ENCODE measurements at regions not wholly inside any gene's neighbourhood (a gene's known extent, or its start where the extent isn't known, plus 50 kb on each side); places are given as distances from the start of the nearest gene placed in this dataset.
A peak's percentile ranks its signal among the peaks of the same experiment; 100 is the strongest.

DNA sequence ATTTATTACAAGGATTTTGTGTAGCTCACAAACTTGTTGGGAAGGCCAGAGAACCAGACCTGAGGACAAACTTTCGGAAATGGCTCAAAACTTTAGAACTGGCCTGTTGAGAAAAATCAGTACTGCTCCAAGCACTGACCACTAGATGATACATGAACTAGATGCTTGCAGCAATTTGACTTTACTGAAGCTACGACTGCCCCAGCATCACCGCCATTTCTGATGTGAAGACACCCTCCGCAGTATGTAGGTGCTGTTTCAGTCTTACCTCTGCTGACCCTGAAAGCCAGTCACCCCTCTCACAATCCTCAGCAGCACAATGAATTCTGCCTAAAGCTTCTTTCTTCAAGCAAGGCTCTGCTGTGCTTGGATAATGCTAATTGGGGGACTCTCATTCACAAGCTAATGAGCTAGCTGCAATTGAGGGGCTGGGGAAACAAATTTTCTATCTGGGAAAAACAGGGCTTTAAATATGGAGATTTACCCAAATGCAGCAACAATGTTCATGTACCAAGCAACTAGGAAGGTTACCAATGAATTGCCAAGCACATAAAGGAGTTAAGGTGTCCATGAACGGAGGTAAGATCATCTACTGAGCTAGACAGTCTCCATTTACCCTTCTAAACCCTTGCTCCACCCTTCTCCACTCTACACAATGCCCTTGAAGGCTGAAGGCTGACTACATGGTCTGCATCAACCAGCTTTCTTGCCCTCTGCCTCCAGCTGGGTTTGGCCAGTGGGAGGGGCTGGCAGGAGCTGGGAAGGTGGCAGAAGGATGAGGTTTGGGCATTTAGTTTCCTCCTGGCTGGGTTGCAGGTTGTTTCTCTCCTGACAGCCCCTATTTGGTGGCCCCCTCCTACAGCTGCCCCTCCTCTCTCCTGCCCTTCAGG, 53.2 kb upstream of the FSTL1 start:
- no peaks in the 10 kb centered on the region for H3F3A ChIP-seq (replicated peaks; ENCODE audit: low read depth)
- H3K36me3 ChIP-seq (ENCODE audit: insufficient read depth), result peaks cover 2% of the 10 kb centered on the region; the same call in 1 of the 2 replicates
- ATAC-seq (peak; percentile 88), DNase-seq (ENCODE audit: low spot score) (peak; percentile 48)
- peaks cover 21% of the 10 kb centered on the region for H3K9me3 Mint-ChIP-seq
- peak overlapping the region; percentile 92 for H3K27ac Mint-ChIP-seq
- peak overlapping the region; percentile 53 for H3K27ac ChIP-seq (ENCODE audit: low read depth)
- H3K4me3 ChIP-seq, result peak overlapping the region; percentile 24; the same call in 1 of the 2 replicates
- peaks cover 41% of the 10 kb centered on the region for H3K4me1 Mint-ChIP-seq
- H4K20me1 ChIP-seq (replicated peaks; ENCODE audit: insufficient read depth), result no peaks in the 10 kb centered on the region
- H3K27me3 Mint-ChIP-seq (ENCODE audit: insufficient read depth, low read depth, poor library complexity), result no peaks in the 10 kb centered on the region
- peak overlapping the region; percentile 0; the same call in 1 of the 2 replicates for H2AFZ ChIP-seq
- peak; percentile 92; the same call in 1 of the 2 replicates for TF ChIP-seq ZNF114 (CRISPR knock-in tag; IDR thresholded peaks at IDR 0.05)
- no peak for TF ChIP-seq ZNF331 (CRISPR knock-in tag; IDR thresholded peaks at IDR 0.05; ENCODE audit: low read depth)
- TF ChIP-seq REST (IDR thresholded peaks at IDR 0.05; ENCODE audit: unreplicated experiment), result no peak
- TF ChIP-seq, protein P1, sequence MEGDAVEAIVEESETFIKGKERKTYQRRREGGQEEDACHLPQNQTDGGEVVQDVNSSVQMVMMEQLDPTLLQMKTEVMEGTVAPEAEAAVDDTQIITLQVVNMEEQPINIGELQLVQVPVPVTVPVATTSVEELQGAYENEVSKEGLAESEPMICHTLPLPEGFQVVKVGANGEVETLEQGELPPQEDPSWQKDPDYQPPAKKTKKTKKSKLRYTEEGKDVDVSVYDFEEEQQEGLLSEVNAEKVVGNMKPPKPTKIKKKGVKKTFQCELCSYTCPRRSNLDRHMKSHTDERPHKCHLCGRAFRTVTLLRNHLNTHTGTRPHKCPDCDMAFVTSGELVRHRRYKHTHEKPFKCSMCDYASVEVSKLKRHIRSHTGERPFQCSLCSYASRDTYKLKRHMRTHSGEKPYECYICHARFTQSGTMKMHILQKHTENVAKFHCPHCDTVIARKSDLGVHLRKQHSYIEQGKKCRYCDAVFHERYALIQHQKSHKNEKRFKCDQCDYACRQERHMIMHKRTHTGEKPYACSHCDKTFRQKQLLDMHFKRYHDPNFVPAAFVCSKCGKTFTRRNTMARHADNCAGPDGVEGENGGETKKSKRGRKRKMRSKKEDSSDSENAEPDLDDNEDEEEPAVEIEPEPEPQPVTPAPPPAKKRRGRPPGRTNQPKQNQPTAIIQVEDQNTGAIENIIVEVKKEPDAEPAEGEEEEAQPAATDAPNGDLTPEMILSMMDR (conservative IDR thresholded peaks at IDR 0.05; ENCODE audit: low read depth in 2 of 2), result no peak
- no peak for TF ChIP-seq CREB1 (CRISPR knock-in tag; IDR thresholded peaks at IDR 0.05; ENCODE audit: low read depth)
- TF ChIP-seq STAT1 (IDR thresholded peaks at IDR 0.05; ENCODE audit: unreplicated experiment), result no peak
- TF ChIP-seq, protein P2, sequence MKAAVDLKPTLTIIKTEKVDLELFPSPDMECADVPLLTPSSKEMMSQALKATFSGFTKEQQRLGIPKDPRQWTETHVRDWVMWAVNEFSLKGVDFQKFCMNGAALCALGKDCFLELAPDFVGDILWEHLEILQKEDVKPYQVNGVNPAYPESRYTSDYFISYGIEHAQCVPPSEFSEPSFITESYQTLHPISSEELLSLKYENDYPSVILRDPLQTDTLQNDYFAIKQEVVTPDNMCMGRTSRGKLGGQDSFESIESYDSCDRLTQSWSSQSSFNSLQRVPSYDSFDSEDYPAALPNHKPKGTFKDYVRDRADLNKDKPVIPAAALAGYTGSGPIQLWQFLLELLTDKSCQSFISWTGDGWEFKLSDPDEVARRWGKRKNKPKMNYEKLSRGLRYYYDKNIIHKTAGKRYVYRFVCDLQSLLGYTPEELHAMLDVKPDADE (IDR thresholded peaks at IDR 0.05), result no peak
- no peak for TF ChIP-seq EZH2phosphoT487 (IDR thresholded peaks at IDR 0.05; ENCODE audit: unreplicated experiment)
- TF ChIP-seq EZH2 (IDR thresholded peaks at IDR 0.05; ENCODE audit: low read depth, unreplicated experiment), result no peak
- no peak for TF ChIP-seq JUNB (IDR thresholded peaks at IDR 0.05; ENCODE audit: unreplicated experiment)
- TF ChIP-seq, protein P3, sequence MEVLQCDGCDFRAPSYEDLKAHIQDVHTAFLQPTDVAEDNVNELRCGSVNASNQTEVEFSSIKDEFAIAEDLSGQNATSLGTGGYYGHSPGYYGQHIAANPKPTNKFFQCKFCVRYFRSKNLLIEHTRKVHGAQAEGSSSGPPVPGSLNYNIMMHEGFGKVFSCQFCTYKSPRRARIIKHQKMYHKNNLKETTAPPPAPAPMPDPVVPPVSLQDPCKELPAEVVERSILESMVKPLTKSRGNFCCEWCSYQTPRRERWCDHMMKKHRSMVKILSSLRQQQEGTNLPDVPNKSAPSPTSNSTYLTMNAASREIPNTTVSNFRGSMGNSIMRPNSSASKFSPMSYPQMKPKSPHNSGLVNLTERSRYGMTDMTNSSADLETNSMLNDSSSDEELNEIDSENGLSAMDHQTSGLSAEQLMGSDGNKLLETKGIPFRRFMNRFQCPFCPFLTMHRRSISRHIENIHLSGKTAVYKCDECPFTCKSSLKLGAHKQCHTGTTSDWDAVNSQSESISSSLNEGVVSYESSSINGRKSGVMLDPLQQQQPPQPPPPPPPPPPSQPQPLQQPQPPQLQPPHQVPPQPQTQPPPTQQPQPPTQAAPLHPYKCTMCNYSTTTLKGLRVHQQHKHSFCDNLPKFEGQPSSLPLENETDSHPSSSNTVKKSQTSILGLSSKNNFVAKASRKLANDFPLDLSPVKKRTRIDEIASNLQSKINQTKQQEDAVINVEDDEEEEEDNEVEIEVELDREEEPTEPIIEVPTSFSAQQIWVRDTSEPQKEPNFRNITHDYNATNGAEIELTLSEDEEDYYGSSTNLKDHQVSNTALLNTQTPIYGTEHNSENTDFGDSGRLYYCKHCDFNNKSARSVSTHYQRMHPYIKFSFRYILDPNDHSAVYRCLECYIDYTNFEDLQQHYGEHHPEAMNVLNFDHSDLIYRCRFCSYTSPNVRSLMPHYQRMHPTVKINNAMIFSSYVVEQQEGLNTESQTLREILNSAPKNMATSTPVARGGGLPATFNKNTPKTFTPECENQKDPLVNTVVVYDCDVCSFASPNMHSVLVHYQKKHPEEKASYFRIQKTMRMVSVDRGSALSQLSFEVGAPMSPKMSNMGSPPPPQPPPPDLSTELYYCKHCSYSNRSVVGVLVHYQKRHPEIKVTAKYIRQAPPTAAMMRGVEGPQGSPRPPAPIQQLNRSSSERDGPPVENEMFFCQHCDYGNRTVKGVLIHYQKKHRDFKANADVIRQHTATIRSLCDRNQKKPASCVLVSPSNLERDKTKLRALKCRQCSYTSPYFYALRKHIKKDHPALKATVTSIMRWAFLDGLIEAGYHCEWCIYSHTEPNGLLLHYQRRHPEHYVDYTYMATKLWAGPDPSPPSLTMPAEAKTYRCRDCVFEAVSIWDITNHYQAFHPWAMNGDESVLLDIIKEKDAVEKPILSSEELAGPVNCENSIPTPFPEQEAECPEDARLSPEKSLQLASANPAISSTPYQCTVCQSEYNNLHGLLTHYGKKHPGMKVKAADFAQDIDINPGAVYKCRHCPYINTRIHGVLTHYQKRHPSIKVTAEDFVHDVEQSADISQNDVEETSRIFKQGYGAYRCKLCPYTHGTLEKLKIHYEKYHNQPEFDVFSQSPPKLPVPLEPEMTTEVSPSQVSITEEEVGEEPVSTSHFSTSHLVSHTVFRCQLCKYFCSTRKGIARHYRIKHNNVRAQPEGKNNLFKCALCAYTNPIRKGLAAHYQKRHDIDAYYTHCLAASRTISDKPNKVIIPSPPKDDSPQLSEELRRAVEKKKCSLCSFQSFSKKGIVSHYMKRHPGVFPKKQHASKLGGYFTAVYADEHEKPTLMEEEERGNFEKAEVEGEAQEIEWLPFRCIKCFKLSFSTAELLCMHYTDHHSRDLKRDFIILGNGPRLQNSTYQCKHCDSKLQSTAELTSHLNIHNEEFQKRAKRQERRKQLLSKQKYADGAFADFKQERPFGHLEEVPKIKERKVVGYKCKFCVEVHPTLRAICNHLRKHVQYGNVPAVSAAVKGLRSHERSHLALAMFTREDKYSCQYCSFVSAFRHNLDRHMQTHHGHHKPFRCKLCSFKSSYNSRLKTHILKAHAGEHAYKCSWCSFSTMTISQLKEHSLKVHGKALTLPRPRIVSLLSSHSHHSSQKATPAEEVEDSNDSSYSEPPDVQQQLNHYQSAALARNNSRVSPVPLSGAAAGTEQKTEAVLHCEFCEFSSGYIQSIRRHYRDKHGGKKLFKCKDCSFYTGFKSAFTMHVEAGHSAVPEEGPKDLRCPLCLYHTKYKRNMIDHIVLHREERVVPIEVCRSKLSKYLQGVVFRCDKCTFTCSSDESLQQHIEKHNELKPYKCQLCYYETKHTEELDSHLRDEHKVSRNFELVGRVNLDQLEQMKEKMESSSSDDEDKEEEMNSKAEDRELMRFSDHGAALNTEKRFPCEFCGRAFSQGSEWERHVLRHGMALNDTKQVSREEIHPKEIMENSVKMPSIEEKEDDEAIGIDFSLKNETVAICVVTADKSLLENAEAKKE (CRISPR knock-in tag; IDR thresholded peaks at IDR 0.05), result peak; percentile 90
- TF ChIP-seq POLR2AphosphoS5 (IDR thresholded peaks at IDR 0.05; ENCODE audit: low read depth), result 0 out of 2 replicates have a peak, but pooled peaks have one; percentile 30
- no peak for TF ChIP-seq NANOG (IDR thresholded peaks at IDR 0.05; ENCODE audit: borderline replicate concordance)
- peak overlapping the region; percentile 34 for H3K4me2 ChIP-seq
- H3K9me2 ChIP-seq (ENCODE audit: insufficient read depth), result no peaks in the 10 kb centered on the region
- H3K36me3 Mint-ChIP-seq (ENCODE audit: low read depth), result peaks cover 11% of the 10 kb centered on the region; the same call in 2 of the 3 replicates
- H3K27me3 ChIP-seq (ENCODE audit: insufficient read depth), result no peaks in the 10 kb centered on the region
- H3K4me1 ChIP-seq (ENCODE audit: insufficient read depth), result peaks cover 42% of the 10 kb centered on the region
- peak overlapping the region; percentile 49 for H3K4me3 Mint-ChIP-seq
- no peaks in the 10 kb centered on the region for H3K79me2 ChIP-seq (replicated peaks; ENCODE audit: insufficient read depth)
